GM21390 (cell line): ENCODE measurements at regions not wholly inside any gene's neighbourhood (a gene's known extent, or its start where the extent isn't known, plus 50 kb on each side); places are given as distances from the start of the nearest gene placed in this dataset.
"Not testable (repeated sequence)": the region's sequence is repeated elsewhere in the genome, so short reads cannot be mapped to it uniquely, and the experiment has no call there.

Source experiments
- ATAC-seq: cut with Tn5 transposase; IDR thresholded peaks from one replicate; pipeline ENCODE4 v1.9.1; 2021; ENCODE audit not compliant: unreplicated experiment

GRCh38 chr10:22875581-22875980 lies 52.3 kb upstream of the ARMC3 start:
- no peak for ATAC-seq

- no peak for ATAC-seq
These were observed 53.5 kb upstream of the ARMC3 start for GRCh38 chr10:22874189-22874854.

- ATAC-seq, result peak; percentile 69
These were observed 71.3 kb upstream of the ARMC3 start for GRCh38 chr10:22856444-22857074.

- ATAC-seq, result no peak
These were observed 72.9 kb upstream of the ARMC3 start for GRCh38 chr10:22854935-22855421.

- no peak for ATAC-seq
These were observed 73.9 kb upstream of the ARMC3 start for GRCh38 chr10:22853906-22854447.

GRCh38 chr10:22852712-22853353 lies 75.0 kb upstream of the ARMC3 start:
- ATAC-seq, result no peak

- no peak for ATAC-seq
These were observed 76.0 kb upstream of the ARMC3 start for GRCh38 chr10:22851865-22852239.

GRCh38 chr10:22850541-22850940 lies 77.3 kb upstream of the ARMC3 start:
- no peak for ATAC-seq

GRCh38 chr10:22849077-22849805 lies 78.6 kb upstream of the ARMC3 start:
- no peak for ATAC-seq

- ATAC-seq, result no peak
These were observed 79.3 kb upstream of the ARMC3 start for GRCh38 chr10:22848509-22848908.

- no peak for ATAC-seq
These were observed 81.6 kb upstream of the ARMC3 start for GRCh38 chr10:22846294-22846693.

GRCh38 chr10:22839639-22840038 lies 88.2 kb upstream of the ARMC3 start:
- ATAC-seq, result no peak

- no peak for ATAC-seq
These were observed 90.1 kb upstream of the ARMC3 start for GRCh38 chr10:22837771-22838170.

GRCh38 chr10:22837351-22837750 lies 90.5 kb upstream of the ARMC3 start:
- no peak for ATAC-seq

- ATAC-seq, result no peak
These were observed 93.4 kb upstream of the ARMC3 start for GRCh38 chr10:22834471-22834870.

GRCh38 chr10:22833781-22834180 lies 94.1 kb upstream of the ARMC3 start:
- no peak for ATAC-seq

GRCh38 chr10:22833353-22833752 lies 94.5 kb upstream of the ARMC3 start:
- no peak for ATAC-seq

GRCh38 chr10:22832851-22833250 lies 95.0 kb upstream of the ARMC3 start:
- ATAC-seq, result no peak

- no peak for ATAC-seq
These were observed 95.7 kb upstream of the ARMC3 start for GRCh38 chr10:22832066-22832602.

- ATAC-seq, result no peak
These were observed 96.3 kb upstream of the ARMC3 start for GRCh38 chr10:22831586-22831985.

GRCh38 chr10:22828712-22829111 lies 99.1 kb upstream of the ARMC3 start:
- ATAC-seq, result not testable (repeated sequence)
